Hypothalamus (tissue), 51 donors: ENCODE measurements at regions not wholly inside any gene's neighbourhood (a gene's known extent, or its start where the extent isn't known, plus 50 kb on each side); places are given as distances from the start of the nearest gene placed in this dataset.
A peak's percentile ranks its signal among the peaks of the same experiment; 100 is the strongest.
"Not testable (repeated sequence)": the region's sequence is repeated elsewhere in the genome, so short reads cannot be mapped to it uniquely, and the experiment has no call there.

Experiments
- DNase-seq, 51 donors: peaks; one replicate each; lab custom pipeline; 2025; lab: John Stamatoyannopoulos, UW

DNA sequence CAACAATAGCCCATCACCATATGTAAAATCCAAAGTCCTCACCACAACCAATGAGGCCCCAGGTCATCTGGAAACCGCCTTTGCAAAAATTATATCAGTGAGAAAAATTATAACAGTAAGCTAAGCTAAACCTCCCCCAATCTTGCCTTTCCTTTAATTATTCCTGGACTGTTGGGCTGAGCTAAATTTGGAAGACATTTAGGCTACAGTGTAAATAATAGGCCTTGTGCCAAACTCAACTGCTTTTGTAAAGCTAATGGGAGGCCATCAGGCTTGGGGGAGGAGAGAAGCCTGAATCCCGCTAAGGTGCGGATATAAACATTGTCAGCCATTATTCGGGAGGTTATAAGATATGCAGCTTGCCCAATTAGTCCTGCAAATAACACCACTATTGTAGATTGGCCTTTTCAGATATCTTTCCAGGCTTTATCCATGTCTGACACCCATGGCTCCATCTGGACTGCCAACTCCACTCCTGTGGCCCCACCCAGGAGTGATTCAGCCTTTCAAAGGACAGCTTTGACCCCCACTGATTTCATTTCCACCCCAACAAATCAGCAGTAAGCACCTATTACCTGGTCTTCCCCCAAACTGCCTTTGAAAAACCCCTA is 53.0 kb upstream of the CA12 start:
- no peak for DNase-seq

DNA sequence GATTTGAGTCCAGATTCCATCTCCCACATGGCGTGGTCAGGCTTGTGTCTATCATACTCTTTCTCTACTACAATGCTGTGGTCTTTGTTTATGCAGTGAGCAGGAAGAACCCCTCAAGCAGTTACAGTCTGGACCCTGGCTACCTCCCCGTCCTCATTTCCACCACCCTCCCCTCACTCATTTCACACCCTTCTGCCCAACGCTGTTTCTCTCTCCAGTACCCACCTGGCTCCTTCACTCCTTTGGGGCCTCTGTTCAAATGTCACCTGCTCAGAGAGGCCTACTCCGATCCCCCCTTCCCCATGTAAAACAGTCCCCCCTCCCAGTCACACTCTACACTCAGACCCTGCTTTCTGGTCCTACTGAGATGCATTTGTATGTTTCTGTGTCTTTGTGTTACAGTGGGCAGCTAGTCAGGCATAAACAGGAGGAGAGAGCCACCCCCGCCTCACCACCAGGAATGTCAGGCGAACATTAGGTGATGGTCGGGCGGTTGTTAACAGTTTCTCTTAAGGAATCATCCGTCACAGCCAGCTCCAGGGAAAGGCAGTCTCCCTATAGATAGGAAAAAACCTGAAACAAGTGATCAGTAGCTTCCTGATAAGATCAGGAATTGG is 53.7 kb upstream of the CA12 start:
- no peak for DNase-seq

DNA sequence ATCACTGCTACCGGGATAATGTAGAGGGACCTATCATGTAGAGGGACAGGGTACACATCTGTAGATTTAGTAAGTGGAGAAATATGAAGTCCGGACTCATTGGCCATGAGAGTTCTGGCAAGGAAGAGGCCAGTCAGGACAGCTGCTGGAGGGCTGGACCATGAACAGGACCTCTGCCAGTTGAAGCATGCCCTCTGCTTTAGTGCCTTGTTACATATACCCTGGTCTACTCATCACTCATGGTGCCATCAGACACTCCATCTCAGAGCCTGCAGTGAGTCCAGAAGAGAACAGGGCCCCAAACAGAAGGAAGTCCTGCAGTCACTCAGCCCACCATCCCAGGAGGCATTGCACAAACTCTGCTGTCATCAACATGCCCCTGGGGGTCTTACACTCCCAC is 54.7 kb upstream of the CA12 start:
- no peak for DNase-seq

DNA sequence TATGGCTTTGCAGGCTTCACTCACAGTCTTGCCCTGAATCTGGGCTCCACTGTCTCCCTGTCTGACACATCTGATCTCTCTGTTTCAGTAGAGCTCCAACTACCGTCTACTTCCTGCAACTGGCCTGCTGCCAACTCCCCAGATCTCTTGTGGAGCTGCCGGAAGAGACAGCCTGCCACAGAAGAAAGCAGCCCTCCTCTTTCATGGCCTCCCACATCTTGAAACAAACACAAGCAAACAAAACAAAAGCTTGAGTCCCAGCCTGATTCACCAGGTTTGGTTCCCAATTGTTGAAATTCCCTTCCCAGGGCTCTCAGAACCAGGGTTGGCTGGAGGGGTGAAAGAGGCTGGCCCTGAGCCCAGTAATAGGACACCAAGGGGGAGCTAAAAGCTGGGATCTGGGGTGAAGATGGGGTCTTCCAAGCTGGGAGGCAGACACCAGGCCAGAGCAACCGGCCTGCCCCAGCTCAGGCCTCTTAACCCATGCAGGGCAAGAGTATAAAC is 55.3 kb upstream of the CA12 start:
- peak in 46 of 51 donors; percentile 7 to 82 (median 62) for DNase-seq

DNA sequence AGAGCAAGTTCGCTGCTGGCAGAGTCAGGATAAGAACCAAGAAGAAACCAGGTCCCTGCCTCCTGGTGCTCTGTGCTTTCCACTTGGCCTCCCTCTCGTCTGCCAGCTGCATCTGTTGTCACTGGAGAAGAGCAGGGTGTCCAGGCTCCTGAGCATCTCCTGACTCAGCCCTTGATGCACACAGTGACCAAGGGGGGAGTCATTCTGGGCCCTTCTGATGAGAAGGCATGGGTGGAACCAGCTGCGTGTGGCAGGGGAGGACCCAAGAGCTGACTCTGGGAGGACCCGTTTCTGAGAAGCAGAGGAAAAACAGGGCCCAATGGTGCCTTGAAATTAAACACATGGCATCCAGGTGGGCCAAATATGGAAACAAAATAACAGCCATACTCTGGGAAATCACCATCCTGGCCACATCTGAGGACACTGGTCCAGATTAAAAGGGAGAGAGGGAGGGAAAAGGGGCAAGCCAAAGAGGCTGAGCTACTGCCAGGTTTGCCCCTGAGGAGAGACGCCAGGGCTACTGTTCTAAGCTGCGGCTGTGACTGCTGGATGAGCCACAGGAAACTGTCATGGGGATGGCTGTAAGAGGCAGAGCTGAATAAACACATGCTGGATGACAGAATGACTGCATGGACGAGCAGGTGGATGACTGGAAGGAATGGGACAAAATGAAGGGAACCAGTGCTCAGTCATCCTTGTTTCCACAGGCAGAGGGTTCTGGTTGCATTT is 58.1 kb upstream of the CA12 start:
- DNase-seq, result peak in 1 of 51 donors; percentile 16

DNA sequence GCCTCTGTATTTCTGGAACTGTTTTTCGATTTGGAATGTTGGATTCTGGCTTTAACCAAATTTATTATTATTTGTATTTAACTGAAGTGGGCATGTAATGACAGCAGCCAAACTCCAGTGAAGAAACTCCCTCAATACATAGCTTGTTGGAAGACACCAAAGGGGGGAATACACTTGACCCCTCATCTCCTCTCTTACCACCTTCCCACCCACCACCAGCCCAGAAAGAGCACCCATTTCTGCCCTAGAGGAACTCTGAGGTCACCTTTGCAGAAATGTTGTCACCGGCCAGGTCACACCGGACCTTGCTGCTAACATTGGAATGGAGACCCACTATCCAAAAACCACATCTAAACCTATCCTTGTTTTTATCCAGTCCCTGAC is 58.6 kb upstream of the CA12 start:
- no peak for DNase-seq

DNA sequence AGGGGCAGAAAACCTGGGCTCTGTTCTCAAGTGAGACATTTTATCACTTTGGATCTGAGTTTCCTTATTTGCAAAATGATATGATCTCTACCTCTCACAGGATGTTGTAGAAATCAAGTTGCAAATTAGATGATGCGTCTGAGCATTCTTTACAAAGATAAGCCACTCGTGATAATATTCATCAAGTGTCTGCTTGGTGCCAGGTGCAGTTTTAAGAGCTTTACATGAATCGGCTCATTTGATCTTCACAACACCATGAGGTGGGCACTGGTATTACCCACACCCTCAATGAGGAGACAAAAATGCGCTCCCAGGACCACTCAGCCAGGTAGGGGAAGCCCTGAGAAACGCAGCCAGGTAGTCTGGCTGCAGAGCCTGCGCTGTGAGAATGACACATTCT is 59.1 kb upstream of the CA12 start:
- no peak for DNase-seq

DNA sequence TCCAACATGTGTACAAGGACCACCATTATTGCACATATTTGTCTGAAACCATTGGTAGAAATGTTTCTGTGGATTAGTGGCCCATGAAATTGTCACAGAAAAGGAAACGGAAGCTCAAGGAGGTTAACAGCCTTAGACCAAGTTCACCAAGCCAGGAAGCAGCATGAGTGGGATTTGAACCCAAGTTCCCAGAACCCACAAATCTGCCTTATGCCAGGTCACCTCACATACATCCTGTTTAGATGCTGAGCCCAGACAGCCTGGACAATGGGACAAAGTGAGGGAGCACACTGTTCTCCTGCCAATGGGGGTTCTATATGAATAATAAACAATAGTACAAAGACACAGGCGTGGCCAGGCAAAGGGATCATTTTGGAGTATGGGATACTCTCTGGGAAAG is 59.6 kb upstream of the CA12 start:
- no peak for DNase-seq

DNA sequence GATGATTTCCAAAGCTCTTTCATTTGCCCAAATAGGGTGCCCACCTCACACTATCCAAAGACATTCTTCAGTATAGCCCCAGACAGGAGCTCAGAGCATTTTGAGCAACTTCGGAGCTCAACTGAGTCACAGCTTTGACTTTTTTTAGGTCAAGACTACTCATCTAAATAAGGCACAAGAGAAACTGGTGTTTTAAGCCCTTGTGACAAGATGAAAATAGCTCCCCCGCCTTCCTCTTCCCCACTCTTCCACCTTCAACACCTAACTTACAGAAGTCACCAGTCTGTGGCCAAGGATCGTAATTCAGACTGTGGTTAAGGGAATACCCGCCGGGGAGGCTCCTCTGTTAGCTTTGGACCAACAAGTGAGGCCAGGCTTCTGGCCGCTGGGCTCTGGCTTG is 60.4 kb upstream of the CA12 start:
- DNase-seq, result no peak

DNA sequence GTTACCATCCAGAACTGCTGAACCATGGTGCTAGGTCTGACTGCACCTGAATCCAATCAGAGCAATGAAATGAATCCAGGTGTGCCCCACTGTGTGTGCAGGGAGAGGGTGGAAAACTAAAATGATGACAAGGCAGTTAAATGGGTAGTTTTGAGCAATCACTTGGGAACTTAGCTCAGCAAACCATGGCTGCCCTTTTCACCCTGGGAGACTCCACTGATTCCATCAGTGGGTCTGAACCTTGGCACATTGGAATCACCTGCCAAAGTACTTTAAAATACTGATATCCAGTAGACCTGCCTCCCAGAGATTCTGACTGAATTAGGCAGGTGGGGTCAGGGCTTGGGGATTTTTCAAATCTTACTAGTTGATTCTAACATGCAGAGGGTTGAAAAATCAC is 59.8 kb upstream of the USP3 start:
- no peak for DNase-seq

DNA sequence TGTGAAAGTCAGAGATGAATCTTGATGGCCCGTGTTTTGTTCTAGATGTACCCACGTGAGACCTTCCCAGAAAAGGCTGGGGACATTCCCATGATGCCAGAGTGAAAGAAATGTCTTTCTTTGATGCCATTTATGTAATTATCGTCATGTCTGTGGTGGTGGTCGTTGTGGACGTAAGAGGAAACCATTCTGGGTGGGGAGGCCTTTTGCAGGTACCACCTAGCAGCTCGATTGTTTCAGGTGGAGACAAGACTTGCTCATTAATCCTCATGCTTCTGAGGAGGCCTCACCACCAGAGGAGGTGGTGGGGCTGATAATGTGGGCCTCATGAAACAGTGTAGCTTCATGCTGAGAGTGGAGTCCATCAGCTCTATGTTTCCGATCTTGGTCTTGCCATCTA is 58.1 kb upstream of the USP3 start:
- DNase-seq, result no peak

DNA sequence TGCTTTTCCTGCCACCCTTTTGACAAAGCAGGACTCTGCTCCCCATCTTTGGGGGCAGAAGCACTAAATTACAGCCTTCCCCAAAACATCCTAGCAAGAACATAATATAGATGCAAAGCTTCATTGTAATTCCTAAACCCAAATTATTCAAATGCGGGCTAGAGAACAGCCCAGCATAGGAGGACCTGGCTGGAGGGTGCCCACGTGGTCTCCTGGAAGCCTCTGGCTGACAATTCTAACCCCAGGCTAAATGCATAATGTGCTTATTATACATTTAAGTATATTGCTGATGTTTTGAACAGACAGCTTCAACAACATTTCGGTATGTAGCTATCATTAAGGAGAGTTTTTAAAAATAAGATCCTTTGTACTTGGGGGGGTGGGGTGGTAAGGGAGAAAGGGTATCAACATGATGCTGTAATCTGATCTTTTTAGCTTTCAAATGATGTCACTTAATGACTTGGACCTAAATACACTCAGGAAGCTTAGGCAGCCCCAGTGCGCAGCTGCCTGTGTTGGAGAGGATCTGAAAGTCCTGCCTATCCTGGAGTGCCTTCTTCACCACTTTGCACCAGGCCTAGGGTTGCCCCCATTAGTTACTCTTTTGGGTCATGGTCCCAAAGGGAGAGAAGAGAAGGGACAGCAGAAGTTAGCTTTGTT is 57.2 kb upstream of the USP3 start:
- DNase-seq, result no peak

DNA sequence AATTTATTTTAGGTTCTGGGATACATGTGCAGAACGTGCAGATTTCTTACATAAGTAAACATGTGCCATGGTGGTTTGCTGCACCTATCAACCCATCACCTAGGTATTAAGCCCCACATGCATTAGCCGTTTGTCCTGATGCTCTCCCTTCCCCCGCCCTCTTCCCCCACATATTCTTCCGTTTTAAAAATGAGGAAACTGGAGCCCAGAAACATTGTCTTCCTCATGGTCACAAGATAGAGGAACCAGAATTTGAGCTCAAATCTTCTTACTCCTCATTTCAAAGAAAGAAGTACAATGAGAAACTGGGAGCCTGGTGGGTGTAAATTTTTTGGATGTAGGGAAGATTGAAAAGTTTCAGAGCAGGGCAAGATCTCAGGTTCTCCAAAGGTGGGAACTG is 56.1 kb upstream of the USP3 start:
- peak in 1 of 51 donors; percentile 6 for DNase-seq

DNA sequence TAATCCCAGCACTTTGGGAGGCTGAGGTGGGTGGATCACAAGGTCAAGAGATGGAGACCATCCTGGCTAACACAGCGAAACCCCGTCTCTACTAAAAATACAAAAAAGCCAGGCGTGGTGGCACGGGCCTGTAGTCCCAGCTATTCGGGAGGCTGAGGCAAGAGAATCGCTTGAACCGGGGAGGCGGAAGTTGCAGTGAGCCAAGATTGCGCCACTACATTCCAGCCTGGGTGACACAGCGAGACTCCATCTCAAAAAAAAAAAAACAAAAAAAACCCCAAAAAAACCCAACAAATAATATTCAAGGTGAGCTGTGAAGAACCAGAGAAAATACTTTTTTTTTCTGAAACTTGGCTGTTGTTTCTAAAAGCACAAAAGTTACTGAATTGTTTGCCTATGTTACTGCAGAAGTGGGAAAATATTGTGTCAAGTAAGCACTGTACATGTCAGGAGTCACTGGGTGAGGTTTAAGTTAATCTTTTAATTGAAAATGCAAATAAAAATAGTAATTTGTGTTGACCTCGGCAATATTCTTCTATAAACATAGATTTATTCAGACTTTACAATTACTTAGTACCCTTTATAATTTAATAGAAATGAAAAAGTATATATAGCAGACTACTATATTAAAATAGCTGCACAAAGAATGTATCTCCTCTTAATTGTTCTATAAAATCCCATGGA is 55.4 kb upstream of the USP3 start:
- DNase-seq, result not testable (repeated sequence)

DNA sequence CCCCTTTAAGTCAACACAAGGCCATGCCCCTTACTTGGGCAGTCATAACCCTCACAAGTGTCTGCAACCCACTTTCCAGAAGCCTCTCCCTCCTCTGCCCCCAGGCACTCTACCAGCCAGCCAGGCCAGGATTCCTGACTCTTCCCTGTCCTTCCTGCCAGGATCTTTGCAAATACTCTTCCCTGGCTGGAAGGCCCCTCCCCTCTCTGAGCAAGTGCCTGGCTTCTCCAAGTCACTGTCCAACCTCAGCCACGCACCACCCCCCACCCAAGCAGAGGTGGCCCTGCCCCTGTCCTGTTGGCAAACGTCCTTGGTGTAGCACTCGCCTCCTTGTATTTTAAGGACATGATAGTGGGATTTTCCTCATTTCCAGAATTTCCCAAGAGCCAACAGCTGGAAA is 54.7 kb upstream of the USP3 start:
- no peak for DNase-seq

DNA sequence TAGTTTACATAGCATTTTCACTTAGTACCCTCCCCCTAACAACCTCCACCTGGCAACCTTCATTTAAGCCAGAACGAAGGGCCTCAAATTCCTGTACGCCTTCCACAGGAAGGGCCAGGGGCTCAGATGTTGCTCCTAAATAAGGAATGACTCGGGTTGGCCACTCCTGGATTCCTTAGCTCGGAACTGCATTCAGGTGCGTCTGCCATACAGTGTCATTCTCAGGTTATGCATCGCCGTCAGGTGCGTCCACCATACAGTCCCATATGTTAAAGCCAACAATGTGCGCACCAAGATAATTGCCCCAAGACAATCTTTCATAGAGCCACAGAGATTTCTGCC is 53.5 kb upstream of the USP3 start:
- DNase-seq, result no peak

DNA sequence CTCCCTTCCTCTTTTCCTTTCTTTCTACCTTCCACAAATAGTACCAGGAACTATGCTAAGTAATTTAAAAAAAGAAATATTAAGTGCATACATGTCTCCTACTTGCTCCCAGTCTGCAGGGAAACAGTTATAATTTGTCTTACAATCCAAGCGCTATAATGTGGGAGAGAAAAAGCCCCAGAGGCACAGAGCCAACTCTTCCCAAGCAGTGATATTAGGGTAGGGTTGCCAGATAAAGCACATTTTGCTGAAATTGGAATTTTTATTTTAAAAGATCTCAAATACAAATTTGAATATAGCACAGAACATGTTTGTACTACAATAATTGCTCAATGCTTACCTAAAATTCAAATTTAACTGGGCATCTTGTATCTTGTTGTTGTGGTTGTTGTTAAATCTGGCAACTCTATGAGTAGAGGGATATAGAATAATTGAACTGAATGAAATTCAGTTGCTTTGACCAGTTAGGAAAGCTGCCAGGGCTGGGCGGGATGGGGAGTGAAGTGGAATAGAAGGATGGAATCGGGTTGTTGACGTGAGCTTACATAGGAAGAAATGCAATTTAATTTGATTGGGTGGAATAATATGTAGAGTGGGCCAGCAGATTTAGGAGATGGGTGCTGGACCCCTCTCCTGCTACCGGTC is 52.6 kb upstream of the USP3 start:
- no peak for DNase-seq

DNA sequence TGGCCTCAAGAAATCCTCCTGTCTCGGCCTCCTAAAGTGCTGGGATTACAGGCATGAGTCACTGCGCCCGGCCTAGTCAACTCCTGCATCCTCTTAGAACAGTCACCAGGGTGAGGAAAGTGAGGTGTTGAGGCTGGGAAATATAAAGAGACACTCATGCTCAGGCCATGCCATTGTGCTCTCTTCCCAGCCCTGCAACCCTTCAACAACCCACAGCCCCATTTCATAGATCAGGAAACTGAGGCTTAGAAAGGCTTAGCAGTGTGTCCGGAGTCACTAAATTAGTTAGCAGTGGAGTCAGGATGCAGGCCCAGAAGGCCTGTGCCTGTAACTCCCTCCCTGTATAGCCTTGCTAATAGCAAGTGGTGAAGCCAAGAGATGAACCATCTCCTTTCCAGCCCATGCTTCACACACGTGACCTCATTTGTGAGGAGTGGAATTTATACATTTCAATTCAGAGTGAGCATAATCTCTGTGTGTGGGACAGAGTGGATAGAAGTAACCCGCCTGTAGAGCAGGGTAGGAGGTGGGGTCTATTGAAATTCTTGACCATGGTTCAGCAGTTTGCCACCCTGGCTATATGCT is 51.7 kb upstream of the USP3 start:
- DNase-seq, result no peak

DNA sequence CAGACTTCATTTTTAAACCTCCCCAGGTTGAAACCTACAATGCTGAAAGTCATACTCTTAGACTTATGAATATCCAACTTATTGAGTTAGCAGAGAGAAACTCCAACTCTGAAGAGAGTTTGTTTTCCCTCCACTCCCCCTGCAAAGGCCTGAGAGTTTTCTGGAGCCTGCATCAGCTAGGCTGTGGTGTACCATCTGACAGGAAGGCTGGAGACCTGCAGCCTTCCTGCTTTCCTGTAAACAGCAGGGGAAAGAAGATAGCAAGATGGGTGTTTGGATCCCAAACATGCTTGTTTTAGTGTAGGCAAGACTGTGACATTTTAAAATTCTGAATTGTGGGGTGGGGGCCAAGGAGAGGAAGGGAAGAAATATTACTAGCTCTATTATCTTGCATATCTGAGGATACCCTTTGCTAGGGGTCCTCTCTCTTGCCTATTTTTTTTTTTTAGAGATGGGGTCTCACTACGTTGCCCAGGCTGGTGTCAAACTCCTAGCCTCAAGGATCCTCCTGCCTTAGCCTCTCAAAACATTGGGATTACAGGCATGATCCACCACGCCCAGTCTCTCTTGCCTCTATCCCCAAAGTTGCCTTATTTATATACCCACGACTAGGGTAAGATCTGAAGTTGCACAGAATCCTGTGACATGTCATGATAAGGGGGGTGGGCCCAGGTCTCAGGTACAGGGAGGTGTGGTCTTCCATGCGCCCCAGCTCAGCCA is 51.0 kb upstream of the USP3 start:
- DNase-seq, result no peak
